GM12891 (cell line): ENCODE measurements at regions not wholly inside any gene's neighbourhood (a gene's known extent, or its start where the extent isn't known, plus 50 kb on each side); places are given as distances from the start of the nearest gene placed in this dataset.

Experiments
- POLR2A ChIP-seq: IDR thresholded peaks from 2 replicates; pipeline ENCODE4 v1.6.1; 2011; ENCODE audit warnings: low read depth, low read length, control low read depth
- POLR2AphosphoS5 ChIP-seq: IDR thresholded peaks from 2 replicates; pipeline ENCODE4 v1.6.1; 2011; ENCODE audit warnings: low read depth, low read length, control low read depth
- SPI1 ChIP-seq: IDR thresholded peaks from 2 replicates; pipeline ENCODE4 v1.6.1; 2011; ENCODE audit warnings: low read depth, low read length, control low read depth
- TAF1 ChIP-seq: IDR thresholded peaks from 2 replicates; pipeline ENCODE4 v1.6.1; 2011; ENCODE audit warnings: low read depth, low read length, control low read depth

- no peak for TF ChIP-seq POLR2AphosphoS5
- no peak for TF ChIP-seq POLR2A
- no peak for TF ChIP-seq TAF1
- TF ChIP-seq SPI1, result no peak
Measured at GRCh38 chr10:131674130-131674529, 226.7 kb upstream of the PPP2R2D start.
